ENCODE measurements at regions not wholly inside any gene's neighbourhood (a gene's known extent, or its start where the extent isn't known, plus 50 kb on each side); places are given as distances from the start of the nearest gene placed in this dataset.

DNA sequence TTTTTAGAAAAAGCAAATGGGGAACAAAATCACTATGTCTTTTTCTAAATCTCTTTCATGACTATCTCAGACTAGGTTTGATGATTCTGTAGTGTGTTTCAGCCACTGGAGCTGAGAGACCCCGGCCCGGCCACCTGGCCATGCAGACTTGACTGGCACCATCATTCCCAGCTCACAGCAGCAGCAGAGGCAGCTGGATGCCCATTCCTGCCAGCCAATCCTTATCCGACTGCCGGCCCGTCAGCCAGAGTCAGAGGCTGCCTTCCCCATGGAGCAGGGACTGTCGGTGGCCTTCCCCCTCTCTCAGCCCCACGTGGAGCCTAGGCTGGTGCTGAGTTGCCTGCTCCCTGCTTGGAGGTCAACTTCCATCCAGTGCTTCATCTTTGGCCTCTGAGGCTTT lies 56.0 kb upstream of the WSB1 start:
- no peak overlapping the region for H3K4me2 ChIP-seq (ENCODE audit: low read length)
- H3K9ac ChIP-seq (ENCODE audit: low read length), result no peak overlapping the region
- no peaks in the 10 kb centered on the region for H3K79me2 ChIP-seq (replicated peaks; ENCODE audit: insufficient read depth, low read length)
- no peaks in the 10 kb centered on the region for H3F3A ChIP-seq (ENCODE audit: insufficient read depth, low read length, poor library complexity, severe bottlenecking)
- H3K4me3 ChIP-seq (ENCODE audit: low read length), result no peak overlapping the region
- H3K36me3 ChIP-seq (ENCODE audit: insufficient read depth, low read length), result no peaks in the 10 kb centered on the region
- no peak overlapping the region for H2AFZ ChIP-seq (ENCODE audit: low read depth, low read length)
- TF ChIP-seq TAF1 (IDR thresholded peaks at IDR 0.05; ENCODE audit: low read depth), result no peak
- TF ChIP-seq, protein P1, sequence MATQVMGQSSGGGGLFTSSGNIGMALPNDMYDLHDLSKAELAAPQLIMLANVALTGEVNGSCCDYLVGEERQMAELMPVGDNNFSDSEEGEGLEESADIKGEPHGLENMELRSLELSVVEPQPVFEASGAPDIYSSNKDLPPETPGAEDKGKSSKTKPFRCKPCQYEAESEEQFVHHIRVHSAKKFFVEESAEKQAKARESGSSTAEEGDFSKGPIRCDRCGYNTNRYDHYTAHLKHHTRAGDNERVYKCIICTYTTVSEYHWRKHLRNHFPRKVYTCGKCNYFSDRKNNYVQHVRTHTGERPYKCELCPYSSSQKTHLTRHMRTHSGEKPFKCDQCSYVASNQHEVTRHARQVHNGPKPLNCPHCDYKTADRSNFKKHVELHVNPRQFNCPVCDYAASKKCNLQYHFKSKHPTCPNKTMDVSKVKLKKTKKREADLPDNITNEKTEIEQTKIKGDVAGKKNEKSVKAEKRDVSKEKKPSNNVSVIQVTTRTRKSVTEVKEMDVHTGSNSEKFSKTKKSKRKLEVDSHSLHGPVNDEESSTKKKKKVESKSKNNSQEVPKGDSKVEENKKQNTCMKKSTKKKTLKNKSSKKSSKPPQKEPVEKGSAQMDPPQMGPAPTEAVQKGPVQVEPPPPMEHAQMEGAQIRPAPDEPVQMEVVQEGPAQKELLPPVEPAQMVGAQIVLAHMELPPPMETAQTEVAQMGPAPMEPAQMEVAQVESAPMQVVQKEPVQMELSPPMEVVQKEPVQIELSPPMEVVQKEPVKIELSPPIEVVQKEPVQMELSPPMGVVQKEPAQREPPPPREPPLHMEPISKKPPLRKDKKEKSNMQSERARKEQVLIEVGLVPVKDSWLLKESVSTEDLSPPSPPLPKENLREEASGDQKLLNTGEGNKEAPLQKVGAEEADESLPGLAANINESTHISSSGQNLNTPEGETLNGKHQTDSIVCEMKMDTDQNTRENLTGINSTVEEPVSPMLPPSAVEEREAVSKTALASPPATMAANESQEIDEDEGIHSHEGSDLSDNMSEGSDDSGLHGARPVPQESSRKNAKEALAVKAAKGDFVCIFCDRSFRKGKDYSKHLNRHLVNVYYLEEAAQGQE (IDR thresholded peaks at IDR 0.05; ENCODE audit: borderline replicate concordance), result no peak
- H3K9me3 ChIP-seq (ENCODE audit: low read length), result no peaks in the 10 kb centered on the region
- H4K20me1 ChIP-seq (ENCODE audit: insufficient read depth), result no peaks in the 10 kb centered on the region
- H3K9me2 ChIP-seq (ENCODE audit: insufficient read depth, low read length), result no peaks in the 10 kb centered on the region
- H3K27me3 ChIP-seq (ENCODE audit: insufficient read depth, low read depth, low read length), result no peaks in the 10 kb centered on the region
- H3K27ac ChIP-seq (ENCODE audit: low read length), result no peak overlapping the region

DNA sequence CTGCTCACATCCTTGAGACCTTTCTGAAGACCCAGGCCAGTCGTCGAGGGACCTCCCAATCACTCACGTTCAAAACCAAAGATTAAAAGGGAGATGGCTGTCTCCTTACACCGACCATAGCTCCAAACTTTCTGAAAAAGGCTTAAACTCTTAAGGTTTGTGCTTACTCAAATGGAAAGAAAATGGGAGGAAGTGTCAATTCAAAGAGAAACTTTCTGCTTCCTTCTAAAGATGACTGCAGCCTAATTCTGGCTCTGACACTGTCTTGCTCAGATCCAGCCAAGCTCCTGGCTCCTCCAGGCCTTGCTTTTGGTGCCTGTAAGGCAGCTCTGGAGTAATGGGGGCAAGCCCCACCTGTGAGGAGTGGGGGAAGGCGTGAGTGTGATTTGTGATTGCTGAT lies 54.9 kb upstream of the WSB1 start:
- no peaks in the 10 kb centered on the region for H3K9me3 ChIP-seq (ENCODE audit: low read length)
- H3K4me3 ChIP-seq (ENCODE audit: low read length), result no peak overlapping the region
- no peak overlapping the region for H3K4me2 ChIP-seq (ENCODE audit: low read length)
- H3K27ac ChIP-seq (ENCODE audit: low read length), result no peak overlapping the region
- H4K20me1 ChIP-seq (ENCODE audit: insufficient read depth), result no peaks in the 10 kb centered on the region
- H3F3A ChIP-seq (ENCODE audit: insufficient read depth, low read length, poor library complexity, severe bottlenecking), result no peaks in the 10 kb centered on the region
- TF ChIP-seq MXI1 (conservative IDR thresholded peaks at IDR 0.05; ENCODE audit: poor library complexity, severe bottlenecking) (no peak), TAF1 (IDR thresholded peaks at IDR 0.05; ENCODE audit: low read depth) (no peak), EP300 (conservative IDR thresholded peaks at IDR 0.05; ENCODE audit: poor library complexity, severe bottlenecking) (no peak), EZH2 (IDR thresholded peaks at IDR 0.05; ENCODE audit: borderline replicate concordance, insufficient read depth, low read length, poor library complexity, severe bottlenecking) (no peak), SMC3 (conservative IDR thresholded peaks at IDR 0.05; ENCODE audit: poor library complexity) (no peak), RAD21 (conservative IDR thresholded peaks at IDR 0.05) (no peak), POLR2AphosphoS5 (IDR thresholded peaks at IDR 0.05) (no peak)
- TF ChIP-seq, protein P1 (IDR thresholded peaks at IDR 0.05; ENCODE audit: borderline replicate concordance), result no peak
- TF ChIP-seq, protein P2, sequence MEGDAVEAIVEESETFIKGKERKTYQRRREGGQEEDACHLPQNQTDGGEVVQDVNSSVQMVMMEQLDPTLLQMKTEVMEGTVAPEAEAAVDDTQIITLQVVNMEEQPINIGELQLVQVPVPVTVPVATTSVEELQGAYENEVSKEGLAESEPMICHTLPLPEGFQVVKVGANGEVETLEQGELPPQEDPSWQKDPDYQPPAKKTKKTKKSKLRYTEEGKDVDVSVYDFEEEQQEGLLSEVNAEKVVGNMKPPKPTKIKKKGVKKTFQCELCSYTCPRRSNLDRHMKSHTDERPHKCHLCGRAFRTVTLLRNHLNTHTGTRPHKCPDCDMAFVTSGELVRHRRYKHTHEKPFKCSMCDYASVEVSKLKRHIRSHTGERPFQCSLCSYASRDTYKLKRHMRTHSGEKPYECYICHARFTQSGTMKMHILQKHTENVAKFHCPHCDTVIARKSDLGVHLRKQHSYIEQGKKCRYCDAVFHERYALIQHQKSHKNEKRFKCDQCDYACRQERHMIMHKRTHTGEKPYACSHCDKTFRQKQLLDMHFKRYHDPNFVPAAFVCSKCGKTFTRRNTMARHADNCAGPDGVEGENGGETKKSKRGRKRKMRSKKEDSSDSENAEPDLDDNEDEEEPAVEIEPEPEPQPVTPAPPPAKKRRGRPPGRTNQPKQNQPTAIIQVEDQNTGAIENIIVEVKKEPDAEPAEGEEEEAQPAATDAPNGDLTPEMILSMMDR (IDR thresholded peaks at IDR 0.05; ENCODE audit: poor library complexity, severe bottlenecking), result no peak
- H3K9me2 ChIP-seq (ENCODE audit: insufficient read depth, low read length), result no peaks in the 10 kb centered on the region
- H3K27me3 ChIP-seq (ENCODE audit: insufficient read depth, low read depth, low read length), result no peaks in the 10 kb centered on the region
- no peak overlapping the region for H2AFZ ChIP-seq (ENCODE audit: low read depth, low read length)
- H3K79me2 ChIP-seq (replicated peaks; ENCODE audit: insufficient read depth, low read length), result no peaks in the 10 kb centered on the region
- no peak overlapping the region for H3K9ac ChIP-seq (ENCODE audit: low read length)
- no peaks in the 10 kb centered on the region for H3K36me3 ChIP-seq (ENCODE audit: insufficient read depth, low read length)

Data from neural cell (in vitro differentiated cells).